Endothelial cell of umbilical vein (primary cell): ENCODE measurements at regions not wholly inside any gene's neighbourhood (a gene's known extent, or its start where the extent isn't known, plus 50 kb on each side); places are given as distances from the start of the nearest gene placed in this dataset.
A peak's percentile ranks its signal among the peaks of the same experiment; 100 is the strongest.

Experiments used
- BruUV-seq: library from RNA; stranded (reverse); fragments of 400-500 nt; replicated peaks from 2 replicates; lab custom pipeline; 2021; lab: Mats Ljungman, UMichigan
- CTCF ChIA-PET: fragments of 300-600, 350-600 bp; sonication (Branson Sonifier 250); formaldehyde crosslinking; loops from one replicate; lab custom pipeline; 2021; ENCODE audit warnings: antibody characterized with exemption, inconsistent platforms; lab: Charles Lee
- POLR2A ChIA-PET: fragments of 300-600, 350-600 bp; sonication (Branson Sonifier 250); formaldehyde crosslinking; loops from one replicate; lab custom pipeline; 2021; ENCODE audit warnings: antibody characterized with exemption, inconsistent platforms; lab: Charles Lee
- DNase-seq: peaks from one replicate; pipeline ENCODE4 v3.0.0-alpha.2; 2011; ENCODE audit warnings: low read depth, low spot score
- FAIRE-seq: peaks from 2 replicates; lab custom pipeline; 2011; peaks lifted over from hg19 to GRCh38; lab: Jason Lieb, UNC
- H2AFZ ChIP-seq: 2 replicates; pipeline ENCODE4 v1.6.0; 2012; ENCODE audit warnings: low read depth, low read length, control low read depth, inconsistent platforms
- H3K27ac ChIP-seq: 2 replicates; pipeline ENCODE4 v1.5.1; 2011; ENCODE audit warnings: low read depth, mild to moderate bottlenecking, control low read depth, low read length, moderate library complexity; ENCODE audit not compliant: insufficient read depth
- H3K27me3 ChIP-seq, 2 experiments: 2 replicates each; pipeline versions ENCODE4 v1.6.0 to v1.6.1; 2011; ENCODE audit warnings: low read length in 2 of 2, mixed read lengths in 1 of 2; ENCODE audit not compliant: control insufficient read depth in 2 of 2, insufficient read depth in 2 of 2
- H3K36me3 ChIP-seq, 2 experiments: 2 replicates in 1 of 2; 3 replicates in 1 of 2; pipeline ENCODE4 v1.5.1; 2011; ENCODE audit warnings: low read length in 2 of 2, mild to moderate bottlenecking in 1 of 2, moderate library complexity in 1 of 2; ENCODE audit not compliant: control insufficient read depth in 2 of 2, insufficient read depth in 2 of 2; ENCODE audit errors: extremely low read depth in 1 of 2
- H3K4me1 ChIP-seq: 3 replicates; pipeline ENCODE4 v1.5.1; 2011; ENCODE audit warnings: mild to moderate bottlenecking, low read length; ENCODE audit not compliant: control insufficient read depth, insufficient read depth; ENCODE audit errors: extremely low read depth
- H3K4me2 ChIP-seq: 2 replicates; pipeline ENCODE4 v1.6.1; 2011; ENCODE audit warnings: low read length, control low read depth, mixed read lengths; ENCODE audit not compliant: insufficient read depth
- H3K4me3 ChIP-seq, 3 experiments: fragments of 200-600 bp in 1 of 3; sonication (generic), shearing (Covaris generic) in 1 of 3; replicated peaks in 1 of 3; 2 replicates each; pipeline ENCODE4 v1.5.1; 2011 to 2016; ENCODE audit warnings: control low read depth in 3 of 3, low read length in 3 of 3, mild to moderate bottlenecking in 2 of 3, inconsistent platforms in 1 of 3, low read depth in 1 of 3, moderate library complexity in 1 of 3; ENCODE audit not compliant: insufficient read depth in 1 of 3
- H3K79me2 ChIP-seq: 2 replicates; pipeline ENCODE4 v1.6.0; 2012; ENCODE audit warnings: low read length, inconsistent platforms; ENCODE audit not compliant: control insufficient read depth, insufficient read depth
- H3K9ac ChIP-seq: replicated peaks from 2 replicates; pipeline ENCODE3; 2011; ENCODE audit warnings: low read length, control low read depth; ENCODE audit not compliant: insufficient read depth; ENCODE audit errors: extremely low read depth
- H3K9me1 ChIP-seq: replicated peaks from 3 replicates; pipeline ENCODE4 v1.6.0; 2011; ENCODE audit warnings: mild to moderate bottlenecking, low read length; ENCODE audit not compliant: control insufficient read depth, insufficient read depth; ENCODE audit errors: extremely low read depth
- H3K9me3 ChIP-seq: replicated peaks from 2 replicates; pipeline ENCODE4 v1.5.1; 2012; ENCODE audit warnings: low read length, inconsistent platforms; ENCODE audit not compliant: control insufficient read depth, insufficient read depth
- H4K20me1 ChIP-seq: replicated peaks from 2 replicates; pipeline ENCODE3; 2011; ENCODE audit warnings: mild to moderate bottlenecking, low read length; ENCODE audit not compliant: control insufficient read depth, insufficient read depth; ENCODE audit errors: extremely low read depth
- CTCF ChIP-seq, 2 donors: IDR thresholded peaks; 1 replicate in 1 of 2; 2 replicates in 1 of 2; pipeline ENCODE4 v1.5.1; 2011; ENCODE audit warnings: low read length in 2 of 2, mild to moderate bottlenecking in 2 of 2, moderate library complexity in 2 of 2, control low read depth in 1 of 2, inconsistent platforms in 1 of 2, low read depth in 1 of 2; ENCODE audit not compliant: insufficient read depth in 1 of 2; ENCODE audit errors: extremely low read depth in 1 of 2
- EZH2 ChIP-seq: IDR thresholded peaks from 2 replicates; pipeline ENCODE4 v1.6.1; 2012; ENCODE audit warnings: borderline replicate concordance, low read depth, mild to moderate bottlenecking, moderate library complexity, low read length, inconsistent platforms; ENCODE audit not compliant: severe bottlenecking
- FOS ChIP-seq: IDR thresholded peaks from 2 replicates; pipeline ENCODE4 v1.6.1; 2011; ENCODE audit warnings: mild to moderate bottlenecking, low read length, moderate library complexity, borderline replicate concordance; ENCODE audit not compliant: insufficient read depth
- GATA2 ChIP-seq: IDR thresholded peaks from 2 replicates; pipeline ENCODE4 v1.7.0; 2011; ENCODE audit warnings: low read depth, mild to moderate bottlenecking, moderate library complexity, mixed read lengths, low read length; ENCODE audit not compliant: insufficient read length, insufficient read depth
- JUN ChIP-seq: IDR thresholded peaks from 2 replicates; pipeline ENCODE4 v1.6.1; 2011; ENCODE audit warnings: borderline replicate concordance, low read depth; ENCODE audit not compliant: insufficient read length, insufficient read depth
- MAX ChIP-seq: IDR thresholded peaks from 2 replicates; pipeline ENCODE4 v1.6.1; 2011; ENCODE audit not compliant: insufficient read depth, insufficient read length
- MYC ChIP-seq: IDR thresholded peaks from one replicate; pipeline ENCODE4 v1.6.1; 2011; ENCODE audit warnings: mild to moderate bottlenecking, low read depth, low read length
- POLR2A ChIP-seq: IDR thresholded peaks from 2 replicates; pipeline ENCODE4 v1.6.1; 2012; ENCODE audit warnings: low read depth, mild to moderate bottlenecking, control low read depth, low read length
- POLR2AphosphoS5 ChIP-seq: IDR thresholded peaks from 2 replicates; pipeline ENCODE4 v1.6.1; 2012; ENCODE audit warnings: low read depth, mild to moderate bottlenecking, control low read depth, low read length, moderate library complexity; ENCODE audit not compliant: insufficient read depth
- dilution Hi-C: fragments of 300-500 bp; cut with MboI; formaldehyde crosslinking; loops from one replicate; pipeline ENCODE4 v1.15.0; 2019; ENCODE audit warnings: low sequenced_read_pairs; ENCODE audit not compliant: extremely low pct_ligation_motif_present
- intact Hi-C: fragments of 100-400 bp; cut with micrococcal nuclease; formaldehyde crosslinking; loops from one replicate; pipeline ENCODE4 v1.10.0; 2022

- BruUV-seq: no TSS peak
- TF ChIP-seq MYC (no peak), GATA2 (no peak), POLR2AphosphoS5 (no peak), FOS (no peak), MAX (no peak), EZH2 (no peak), CTCF (IDR thresholded peaks at IDR 0.05; ENCODE audit: extremely low read depth in 1 of 2, insufficient read depth in 1 of 2, low read depth in 1 of 2, low read length in 2 of 2) (no peak), JUN (no peak), POLR2A (no peak)
- ChIA-PET CTCF (no interaction called here), POLR2A (no interaction called here)
- Histone ChIP-seq H2AFZ (no peak overlapping the region), H3K36me3 (no peaks in the 10 kb centered on the region), H3K27ac (no peak overlapping the region), H3K9ac (no peak overlapping the region), H3K4me2 (no peak overlapping the region), H3K4me3 (no peak overlapping the region), H3K9me3 (no peaks in the 10 kb centered on the region), H3K9me1 (no peaks in the 10 kb centered on the region), H3K4me1 (peaks cover 53% of the 10 kb centered on the region), H4K20me1 (no peaks in the 10 kb centered on the region), H3K79me2 (no peaks in the 10 kb centered on the region), H3K27me3 (no peaks in the 10 kb centered on the region)
- FAIRE-seq (no peak), DNase-seq (peak; percentile 21)
- dilution Hi-C loops (no loop called here), intact Hi-C loops (loop anchor here (5.0 kb wide), 2 partner anchors 260 to 350 kb away; no protein-coding TSS in a partner anchor)
Measured at GRCh38 chr2:207332480-207333212, 166.9 kb upstream of the KLF7 start.
